NCI-H82 treated with DMSO at 0.1 percent for 48 hours (cell line): ENCODE measurements at regions not wholly inside any gene's neighbourhood (a gene's known extent, or its start where the extent isn't known, plus 50 kb on each side); places are given as distances from the start of the nearest gene placed in this dataset.

Experiments used
- DNase-seq: peaks from one replicate; lab custom pipeline; 2025; ENCODE audit not compliant: unreplicated experiment; lab: John Stamatoyannopoulos, UW

DNA sequence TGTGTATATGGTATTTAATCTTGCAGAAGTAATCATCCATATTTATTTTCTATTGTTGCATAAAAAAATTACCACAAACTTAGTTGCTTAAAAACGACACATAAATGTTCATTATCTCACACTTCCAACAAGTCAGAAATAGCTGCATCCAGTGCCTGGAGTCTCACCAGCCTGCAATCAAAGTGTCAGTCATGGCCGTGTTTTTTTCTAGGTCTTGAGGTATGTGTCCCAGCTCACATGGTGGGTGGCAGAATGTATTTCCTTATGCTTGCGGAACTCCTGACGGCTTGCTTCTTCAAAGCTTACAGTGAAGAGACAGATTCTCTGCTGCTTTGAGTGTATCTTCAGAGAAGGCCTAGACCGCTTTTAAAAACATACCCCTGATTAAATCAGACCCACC is 670.2 kb upstream of the LMO3 start:
- DNase-seq = no peak

DNA sequence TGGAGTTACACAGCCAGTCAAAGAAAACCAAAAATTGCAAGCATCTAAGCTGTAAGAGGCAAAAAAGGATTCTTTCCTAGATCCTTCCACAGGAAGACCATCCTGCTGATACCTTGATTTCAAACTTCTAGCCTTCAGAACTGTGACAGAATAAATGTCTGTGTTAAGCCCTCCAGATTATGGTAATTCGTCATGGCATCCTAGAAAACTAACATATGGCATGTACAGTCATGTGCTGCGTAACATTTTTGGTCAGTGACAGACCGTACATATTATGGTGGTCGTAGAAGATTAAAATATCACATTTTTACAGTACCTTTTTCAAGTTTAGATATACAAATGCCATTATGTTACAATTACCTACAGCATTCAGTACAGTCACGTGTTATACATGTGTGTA is 660.9 kb upstream of the LMO3 start:
- no peak for DNase-seq

DNA sequence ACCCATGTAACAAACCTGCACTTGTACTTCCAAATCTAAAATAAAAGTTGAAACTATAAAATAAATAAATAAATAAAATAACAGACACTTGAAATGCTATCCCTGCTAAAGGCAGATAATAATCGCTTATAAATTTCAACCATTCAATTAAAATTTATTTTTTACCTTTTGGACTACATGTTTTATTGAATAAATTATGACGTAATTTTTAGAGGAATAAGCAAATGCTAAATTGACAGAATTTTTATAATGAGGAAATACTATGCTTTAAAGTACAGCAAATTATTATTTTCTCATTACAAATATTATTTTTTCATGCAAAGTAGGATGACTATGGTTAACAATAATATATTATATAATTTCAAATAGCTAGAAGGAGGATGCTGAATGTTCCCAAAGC is 658.6 kb upstream of the LMO3 start:
- DNase-seq = no peak

DNA sequence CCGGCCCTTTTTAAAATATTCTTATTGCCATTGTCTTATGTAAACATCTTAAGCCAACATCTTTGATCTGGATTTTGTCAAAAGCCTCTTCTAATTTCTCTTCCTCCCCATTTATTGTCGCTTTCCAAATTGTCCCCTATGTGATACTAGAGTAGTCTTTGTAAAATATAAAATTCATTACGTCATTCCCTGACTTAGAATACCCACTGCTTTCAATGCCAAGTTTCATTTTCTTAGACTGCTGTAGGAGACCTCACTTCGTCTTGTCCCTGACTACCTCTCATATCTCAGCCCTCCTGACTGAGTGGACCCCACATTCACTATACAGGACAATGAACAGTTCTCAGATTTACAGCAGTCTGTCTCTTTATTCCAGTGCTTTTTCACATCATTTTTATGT is 633.9 kb upstream of the LMO3 start:
- no peak for DNase-seq

DNA sequence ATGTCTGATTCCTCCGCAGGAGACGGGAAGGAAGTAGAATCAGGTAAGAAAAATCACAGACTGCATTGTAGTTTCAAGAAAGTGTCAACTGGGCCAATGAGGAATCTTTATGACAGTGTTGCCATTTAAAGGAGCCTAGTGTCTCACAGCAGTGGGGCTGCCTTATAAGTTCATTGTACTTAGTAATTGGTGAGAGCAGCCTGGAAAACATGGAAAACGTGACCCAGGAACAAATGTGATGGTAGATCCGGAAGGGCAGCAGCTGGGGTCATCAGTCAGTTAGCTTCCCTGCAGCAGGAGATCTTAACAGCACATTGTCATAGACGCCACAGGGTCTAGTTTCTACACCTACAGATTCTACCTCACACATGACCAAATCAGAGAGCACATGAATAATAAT is 630.0 kb upstream of the LMO3 start:
- no peak for DNase-seq

DNA sequence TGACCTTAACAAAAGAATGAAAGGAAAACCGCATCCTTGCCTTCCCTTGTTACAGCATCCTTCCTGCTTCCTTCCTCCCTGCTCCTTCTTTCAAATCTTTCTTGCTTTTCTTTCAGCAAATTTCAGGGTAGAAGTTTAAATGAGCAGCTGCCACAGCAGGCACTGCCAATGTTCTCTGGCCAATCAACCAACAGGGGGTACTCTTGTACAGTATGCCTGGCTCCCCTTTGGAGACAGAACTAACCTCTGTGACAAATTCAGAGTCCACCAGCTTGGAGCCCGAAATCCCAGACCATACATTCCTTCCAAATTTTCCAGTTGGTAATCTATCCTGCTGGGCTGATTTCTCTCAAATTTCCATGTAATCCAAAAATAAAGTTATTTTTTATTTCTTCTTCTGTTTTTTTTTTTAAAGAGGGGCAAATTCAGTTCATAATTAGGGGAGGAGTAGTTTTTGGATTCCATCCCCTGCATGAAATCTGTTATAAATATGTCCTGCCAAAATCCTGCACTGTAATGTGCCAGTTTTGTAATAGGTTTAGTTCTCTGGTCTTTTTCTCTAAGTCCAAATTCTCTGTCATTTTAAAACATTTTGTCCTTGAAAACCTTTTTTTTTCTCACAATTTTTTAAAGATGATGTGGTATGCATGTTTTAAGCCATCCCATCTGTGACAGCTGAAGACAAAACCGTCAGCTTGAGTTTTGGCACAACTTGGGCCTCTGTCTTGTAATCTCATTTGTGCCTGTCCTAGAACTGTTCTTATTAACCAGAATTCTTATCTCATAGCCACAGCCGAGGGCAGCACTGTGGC is 610.0 kb upstream of the LMO3 start:
- DNase-seq = peak; percentile 7

DNA sequence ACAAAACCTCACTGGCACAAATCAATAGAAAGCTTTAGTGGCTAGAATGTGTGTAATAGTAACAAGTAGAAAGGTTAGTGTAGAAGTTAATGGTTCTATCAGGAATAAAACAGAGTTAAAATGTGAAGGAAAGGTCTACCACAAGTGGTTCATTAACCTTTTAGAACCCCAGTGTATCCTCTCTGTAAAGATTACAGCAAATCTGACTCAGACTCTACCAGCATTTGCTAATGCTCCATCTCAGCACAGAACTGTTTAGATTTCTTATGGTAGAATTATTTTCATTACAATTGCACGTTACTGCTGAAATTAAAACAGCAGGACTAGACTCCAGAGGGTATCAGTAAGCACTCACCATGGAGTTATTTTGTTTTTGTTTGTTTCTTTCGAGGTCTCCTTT is 609.0 kb upstream of the LMO3 start:
- DNase-seq = no peak

DNA sequence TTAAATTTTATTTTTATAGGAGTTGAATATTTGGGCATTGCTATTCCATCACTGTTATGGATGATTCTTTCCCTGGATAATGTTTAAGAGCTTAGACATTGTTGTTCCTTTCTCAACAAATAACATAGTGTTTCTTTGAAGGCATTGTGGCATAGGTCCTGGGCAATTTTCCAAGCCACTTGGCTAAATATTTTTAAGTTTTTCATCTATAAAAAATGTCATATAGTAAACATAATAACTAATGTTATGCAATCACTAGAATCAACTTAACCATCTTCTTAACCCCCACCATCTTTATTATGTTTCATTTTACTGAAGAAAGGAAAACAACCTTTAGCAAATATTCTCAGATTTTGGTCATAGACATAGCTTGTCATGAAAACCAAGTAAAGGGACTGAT is 600.6 kb upstream of the LMO3 start:
- no peak for DNase-seq

DNA sequence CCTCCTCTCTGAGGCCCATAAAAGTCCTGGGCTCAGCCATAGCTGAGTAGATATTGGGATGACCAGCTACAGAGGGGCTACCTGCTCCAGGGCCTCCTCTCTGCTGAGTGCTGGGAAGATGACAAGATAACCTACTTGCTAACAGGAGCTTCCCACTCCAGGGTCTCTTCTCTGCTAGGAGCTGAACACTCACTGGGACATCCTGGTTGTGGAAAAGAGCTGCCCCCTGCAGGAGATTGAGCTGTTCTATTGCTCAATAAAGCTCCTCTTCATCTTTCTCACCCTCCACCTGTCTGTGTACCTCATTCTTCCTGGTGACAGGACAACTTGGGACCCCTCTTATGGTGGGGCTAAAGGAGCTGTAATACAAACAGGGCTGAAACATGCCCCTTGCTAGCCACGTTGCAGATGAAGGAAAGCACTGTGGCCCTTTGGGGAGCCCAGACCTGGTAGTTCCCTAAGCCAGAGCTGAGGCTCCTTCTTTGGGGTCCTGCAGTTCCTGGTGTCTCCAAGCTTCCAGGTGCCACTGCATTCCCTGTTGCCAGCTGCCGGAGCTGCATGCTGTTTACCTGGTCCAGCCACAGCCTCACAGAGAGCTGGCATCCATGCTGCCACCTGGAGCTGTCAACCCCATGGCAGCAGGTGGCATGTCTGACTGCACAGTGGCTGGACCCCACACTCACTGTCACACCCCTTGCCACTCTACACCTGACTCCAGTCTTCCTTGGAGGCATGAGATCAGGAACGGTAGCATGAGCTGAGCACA is 598.5 kb upstream of the LMO3 start:
- no peak for DNase-seq

DNA sequence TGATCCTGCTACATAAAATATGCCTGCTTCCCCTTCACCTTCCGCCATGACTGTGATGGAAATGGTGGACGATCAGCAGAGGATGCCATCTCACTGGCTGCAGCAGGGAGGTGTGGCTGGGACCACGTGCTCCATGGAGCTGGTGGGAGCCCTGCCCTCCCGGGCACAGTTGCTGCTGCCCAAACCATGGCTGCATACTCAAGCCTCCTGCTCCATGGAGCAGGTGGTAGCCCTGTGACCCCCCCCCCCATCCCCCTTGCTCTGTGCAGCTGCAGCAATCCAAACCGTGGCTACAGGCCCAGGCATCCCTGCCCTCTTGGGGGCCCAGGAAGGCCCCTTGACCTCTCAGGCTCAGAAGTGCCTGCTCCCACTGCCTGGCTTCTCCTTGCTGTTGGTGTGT is 597.5 kb upstream of the LMO3 start:
- no peak for DNase-seq

DNA sequence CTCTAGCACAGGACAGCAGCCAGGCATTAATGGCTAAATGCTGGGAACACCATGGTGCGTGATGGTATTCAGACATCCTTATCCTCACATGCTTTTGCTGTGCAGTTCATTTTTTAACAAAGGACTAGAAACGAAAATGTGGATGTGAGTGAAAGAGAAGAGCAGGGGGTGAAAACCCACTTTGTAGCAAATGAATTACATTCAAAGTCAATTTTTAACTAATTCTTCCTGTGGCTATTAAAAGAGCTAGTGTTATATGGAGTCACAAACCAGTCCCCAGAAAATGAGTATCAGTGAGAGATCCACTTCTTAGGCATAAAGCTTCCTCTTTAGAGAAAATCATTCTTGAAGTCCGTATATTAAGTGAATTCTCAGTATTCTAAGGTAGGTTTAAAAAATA is 592.0 kb upstream of the LMO3 start:
- no peak for DNase-seq

DNA sequence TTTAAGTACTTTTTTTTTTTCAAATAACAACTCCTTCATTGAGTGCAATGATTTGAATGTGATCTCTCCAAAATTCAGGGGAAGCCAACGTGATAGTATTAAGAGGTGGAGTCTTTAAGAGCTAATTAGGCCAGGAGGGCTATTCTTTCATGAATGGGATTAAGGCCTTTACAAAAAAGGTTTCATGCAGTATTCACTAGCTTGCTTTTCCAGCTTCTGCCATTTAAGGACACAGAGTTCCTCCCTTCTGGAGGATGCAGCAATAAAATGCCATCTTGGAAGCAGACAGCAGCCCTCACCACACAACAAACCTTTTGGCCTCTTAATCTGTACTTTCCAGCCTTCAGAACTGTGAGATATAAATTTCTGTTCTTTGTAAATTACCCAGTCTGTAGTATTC is 586.8 kb upstream of the LMO3 start:
- peak; percentile 9 for DNase-seq

DNA sequence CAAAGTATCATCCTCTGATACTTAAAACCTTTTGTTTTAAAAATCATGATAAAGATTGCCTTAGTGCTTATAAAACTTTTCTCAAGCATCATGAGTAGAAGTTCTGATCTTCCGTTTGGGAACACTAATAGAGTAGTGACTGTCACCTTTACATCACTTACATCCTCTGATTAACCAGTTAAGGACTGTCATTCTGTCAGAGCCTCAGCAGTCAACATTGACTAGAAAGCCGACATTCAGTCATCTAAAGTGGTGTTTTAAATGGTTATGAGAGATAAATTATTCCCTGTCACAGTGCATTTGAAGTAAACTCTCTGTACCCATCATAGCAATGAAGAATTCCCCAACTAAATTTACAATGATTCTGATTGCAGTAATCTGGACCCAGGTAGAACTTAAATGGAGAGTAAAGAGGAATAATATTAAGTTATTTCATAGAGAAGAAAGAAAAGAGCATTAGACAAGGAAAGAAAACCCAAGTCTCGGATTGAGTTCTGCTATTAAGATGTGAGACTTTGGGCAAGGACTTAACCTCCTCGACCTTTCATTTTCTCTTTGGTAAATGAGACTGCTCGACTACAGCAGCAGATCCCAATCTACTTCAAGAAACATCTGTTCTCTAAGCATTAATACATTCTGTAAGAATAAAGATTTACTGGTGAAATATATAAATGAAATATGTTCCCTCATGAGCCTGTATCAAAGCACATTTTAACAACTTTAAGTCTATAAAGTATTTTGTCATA is 563.9 kb upstream of the LMO3 start:
- DNase-seq = no peak

DNA sequence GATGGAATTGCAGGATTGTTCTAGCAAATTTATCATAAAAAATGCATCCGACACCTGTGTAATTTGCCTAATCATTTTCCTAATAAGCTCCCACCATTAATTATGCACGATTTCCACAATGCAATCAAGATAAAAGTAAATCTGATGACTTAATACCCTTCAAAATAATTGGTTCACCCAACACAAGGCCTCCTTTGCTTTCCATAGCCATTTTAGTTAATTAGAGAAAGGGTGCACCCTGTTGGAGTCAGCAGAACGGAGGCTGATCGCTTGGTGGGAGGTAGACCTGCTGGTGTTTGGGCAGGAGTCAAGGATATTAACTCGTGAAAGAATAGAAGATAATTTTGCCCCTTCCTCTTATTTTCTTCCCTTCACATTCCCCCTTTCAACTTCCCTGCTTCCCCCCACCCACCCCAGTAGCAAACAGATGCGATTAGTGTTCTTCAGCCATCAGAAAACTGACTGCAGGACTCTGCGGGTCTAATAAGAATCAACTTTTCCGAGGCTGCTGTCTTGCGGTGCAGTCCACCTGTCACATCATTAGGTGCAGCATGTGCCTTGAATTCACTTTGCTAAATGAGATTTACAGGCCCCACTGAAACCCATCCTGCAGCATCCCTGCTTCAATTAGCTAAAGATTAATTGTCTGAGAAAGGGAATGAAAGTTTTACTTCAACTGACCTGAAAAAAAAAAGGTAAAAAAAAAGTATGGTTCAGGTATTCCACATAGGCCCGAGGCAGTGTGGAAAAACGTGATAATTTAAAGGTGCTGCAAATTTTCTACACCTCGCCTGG is 553.7 kb upstream of the LMO3 start:
- peak; percentile 81 for DNase-seq

DNA sequence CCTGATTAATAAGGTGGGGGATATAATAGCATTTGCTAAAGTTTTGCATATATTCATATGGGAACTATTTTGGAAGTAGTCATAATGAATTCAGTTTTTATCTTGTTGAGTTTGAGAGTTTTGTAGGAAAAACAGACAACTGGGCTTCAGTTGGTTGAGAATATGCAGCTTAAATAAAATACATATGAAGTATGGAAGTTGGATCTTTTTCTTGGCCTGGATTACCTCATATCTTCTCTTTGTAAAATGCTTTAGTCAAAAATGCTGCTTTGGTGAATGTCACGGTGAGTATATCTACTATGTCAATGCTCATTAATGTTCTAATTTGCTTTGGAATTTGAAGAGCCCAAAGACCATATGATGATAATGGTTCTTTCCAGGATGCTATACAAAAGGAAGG is 552.2 kb upstream of the LMO3 start:
- DNase-seq = no peak

DNA sequence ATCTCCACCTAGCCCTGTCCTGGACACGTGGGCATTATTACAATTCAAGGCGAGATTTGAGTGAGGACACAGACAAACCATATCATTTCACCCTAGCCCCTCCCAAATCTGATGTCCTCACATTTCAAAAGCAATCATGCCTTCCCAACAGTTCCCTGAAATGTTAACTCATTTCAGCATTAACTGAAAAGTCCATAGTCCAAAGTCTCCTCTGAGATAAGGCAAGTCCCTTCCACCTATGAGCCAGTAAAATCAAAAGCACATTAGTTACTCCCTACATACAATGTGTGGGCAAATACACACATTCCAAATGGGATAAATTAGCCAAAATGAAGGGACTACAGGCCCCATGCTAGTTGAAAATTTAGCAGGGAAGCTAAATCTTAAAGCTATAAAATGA is 546.0 kb upstream of the LMO3 start:
- no peak for DNase-seq

DNA sequence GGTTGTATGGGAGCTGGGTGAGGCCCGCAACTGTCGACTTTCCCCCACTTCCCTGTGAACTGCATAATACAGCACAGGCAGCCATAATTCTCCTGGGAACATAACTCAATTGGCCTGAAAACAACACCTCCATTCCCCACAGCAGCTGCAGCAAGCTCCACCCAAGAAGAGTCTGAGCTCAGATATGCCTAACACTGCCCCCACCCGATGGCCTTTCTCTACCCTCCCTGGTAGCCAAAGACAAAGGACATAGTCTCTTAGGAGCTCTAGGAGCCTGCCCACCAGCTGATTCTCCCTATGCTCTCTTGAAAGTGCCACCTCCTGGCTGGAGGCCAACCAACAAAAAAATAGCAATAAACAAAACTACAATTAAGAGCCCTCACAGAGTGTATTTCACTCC is 542.7 kb upstream of the LMO3 start:
- DNase-seq = no peak

DNA sequence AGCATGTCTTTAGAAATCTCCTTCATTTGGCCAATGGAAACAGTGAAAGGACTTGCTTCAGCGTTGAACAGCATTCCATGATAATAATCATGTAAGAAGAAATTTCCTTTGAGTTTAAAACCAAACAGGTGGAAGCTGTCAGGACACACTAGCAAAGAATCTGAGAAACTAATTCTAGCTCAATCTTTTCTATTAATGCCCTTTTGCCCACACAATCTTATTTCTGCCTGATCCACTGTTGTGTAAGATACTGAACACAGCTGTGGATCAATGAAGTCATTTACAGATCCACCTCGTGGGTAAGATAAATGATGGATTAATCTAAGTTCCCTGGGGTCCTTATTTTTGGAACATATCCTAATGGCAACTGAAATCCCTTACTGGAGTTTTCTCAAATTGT is 536.9 kb upstream of the LMO3 start:
- no peak for DNase-seq

DNA sequence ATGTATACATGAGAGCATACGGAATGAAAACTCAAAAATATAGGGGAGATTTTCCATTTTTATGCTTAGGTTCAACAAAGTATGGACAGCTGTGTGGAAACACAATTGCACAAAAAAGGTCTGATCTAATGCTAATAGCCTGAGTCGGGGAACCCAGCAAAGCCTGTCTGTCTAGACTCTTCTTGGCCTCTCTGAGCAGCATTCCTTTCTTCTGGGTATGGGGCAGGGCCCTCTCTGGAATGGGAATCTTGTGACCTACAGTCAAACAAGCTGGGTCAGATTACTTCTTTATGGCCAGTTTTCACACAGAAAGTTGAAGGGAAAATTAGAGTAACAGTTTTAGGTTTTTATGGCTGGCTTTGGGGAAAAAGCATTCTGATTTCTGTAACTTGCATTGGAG is 534.0 kb upstream of the LMO3 start:
- DNase-seq = no peak

DNA sequence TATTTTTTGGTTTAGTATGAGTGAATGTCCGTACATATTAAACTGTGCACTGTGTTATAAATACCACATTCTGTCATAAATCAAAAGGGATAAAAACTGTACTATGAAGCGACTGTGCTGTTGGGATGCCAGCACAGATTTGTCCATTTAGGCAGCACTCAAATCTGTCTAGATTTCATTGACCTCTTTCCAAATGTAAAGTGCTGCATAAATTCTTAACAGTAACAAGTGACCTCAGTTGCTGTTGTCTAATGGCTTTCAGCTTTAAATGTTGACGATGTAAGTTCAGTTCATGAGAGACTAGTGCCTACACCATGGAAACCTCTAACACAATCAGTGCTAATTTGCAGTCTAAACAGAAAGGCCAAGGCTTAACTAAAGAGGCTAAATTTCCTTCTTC is 531.4 kb upstream of the LMO3 start:
- no peak for DNase-seq

DNA sequence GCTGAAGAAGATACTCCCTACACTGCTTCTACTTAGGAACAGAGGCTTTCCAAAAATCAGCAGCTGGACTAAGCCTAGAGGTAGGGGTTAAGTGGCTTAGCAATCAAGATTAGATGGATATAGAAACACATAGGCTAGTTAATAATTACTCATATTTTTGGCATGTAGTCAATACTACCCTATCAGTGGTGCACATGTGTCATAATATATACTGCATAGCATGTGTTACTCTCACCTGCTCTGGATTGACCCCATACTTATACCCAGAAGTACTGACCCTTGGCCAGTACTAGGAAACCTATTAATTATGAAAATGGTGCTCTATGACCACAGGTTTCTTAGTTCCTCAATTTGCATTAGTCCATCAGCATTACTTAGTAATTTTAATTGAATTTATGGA is 528.4 kb upstream of the LMO3 start:
- no peak for DNase-seq
